SKM-1 (cell line): ENCODE measurements at regions not wholly inside any gene's neighbourhood (a gene's known extent, or its start where the extent isn't known, plus 50 kb on each side); places are given as distances from the start of the nearest gene placed in this dataset.

Experiments
- DNase-seq: peaks from one replicate; lab custom pipeline; 2025; ENCODE audit not compliant: unreplicated experiment; lab: John Stamatoyannopoulos, UW

DNA sequence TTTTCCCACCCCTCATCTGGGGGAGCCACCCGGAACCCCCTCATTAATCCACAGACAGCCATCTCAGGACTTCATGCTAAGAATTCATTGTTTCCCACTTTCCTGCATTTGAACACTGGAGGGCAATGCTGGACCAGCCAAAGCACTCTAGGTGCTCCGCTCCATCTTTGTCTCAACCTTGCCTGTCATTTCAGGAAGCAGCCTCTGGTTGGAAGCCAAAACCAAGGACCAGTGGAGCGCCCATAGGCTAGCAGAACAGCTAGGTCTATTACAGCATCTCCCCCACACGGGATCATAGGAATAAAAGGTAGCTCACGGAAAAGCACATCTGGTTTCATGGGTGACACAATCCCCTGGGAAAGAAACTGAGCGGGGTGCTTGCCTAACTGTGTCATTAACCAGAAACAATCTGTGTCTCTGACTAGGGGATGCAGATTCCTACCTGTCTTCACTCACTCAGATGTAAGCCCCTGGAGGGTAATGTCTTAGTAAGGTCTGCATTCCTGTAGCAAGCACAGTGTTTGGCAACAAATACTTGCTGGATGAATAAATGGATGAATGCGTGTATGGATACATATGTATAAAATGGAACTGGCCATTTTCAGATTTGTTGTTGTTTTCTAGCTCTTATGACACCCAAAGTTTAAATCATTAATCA lies 197.0 kb downstream of the DAD1 start:
- peak; percentile 19 for DNase-seq

DNA sequence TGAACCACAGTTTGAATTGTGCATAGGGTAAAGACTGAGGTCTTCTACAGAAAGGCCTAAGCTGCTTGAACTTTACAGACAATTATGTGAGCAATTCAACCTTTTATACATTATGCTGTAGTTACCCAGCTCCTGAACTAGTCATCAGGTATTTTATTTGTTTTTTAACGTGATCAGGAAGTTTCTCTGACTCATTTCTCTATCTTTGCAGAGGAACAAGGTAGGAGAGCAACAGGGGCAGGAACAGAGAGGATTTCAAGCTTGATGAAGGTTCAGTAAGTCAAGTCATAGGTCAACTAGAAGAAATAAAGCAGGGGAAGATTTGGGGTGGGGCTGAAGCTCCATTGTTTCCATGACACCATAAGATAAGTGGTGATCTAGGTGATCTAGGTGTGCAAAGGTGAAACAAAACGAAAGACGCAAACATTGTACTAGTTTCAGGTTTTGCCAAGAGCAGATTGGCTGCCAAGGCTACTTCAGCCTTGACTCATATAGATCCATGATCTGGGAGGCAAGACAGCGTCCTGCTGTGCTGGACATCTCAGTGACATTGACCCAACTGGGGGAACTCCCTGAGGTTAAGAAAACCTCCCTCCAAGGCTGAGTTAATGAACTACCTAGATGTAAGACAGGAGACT lies 198.1 kb downstream of the DAD1 start:
- no peak for DNase-seq

GRCh38 chr14:22390195-22390594 lies 198.8 kb downstream of the DAD1 start:
- no peak for DNase-seq

DNA sequence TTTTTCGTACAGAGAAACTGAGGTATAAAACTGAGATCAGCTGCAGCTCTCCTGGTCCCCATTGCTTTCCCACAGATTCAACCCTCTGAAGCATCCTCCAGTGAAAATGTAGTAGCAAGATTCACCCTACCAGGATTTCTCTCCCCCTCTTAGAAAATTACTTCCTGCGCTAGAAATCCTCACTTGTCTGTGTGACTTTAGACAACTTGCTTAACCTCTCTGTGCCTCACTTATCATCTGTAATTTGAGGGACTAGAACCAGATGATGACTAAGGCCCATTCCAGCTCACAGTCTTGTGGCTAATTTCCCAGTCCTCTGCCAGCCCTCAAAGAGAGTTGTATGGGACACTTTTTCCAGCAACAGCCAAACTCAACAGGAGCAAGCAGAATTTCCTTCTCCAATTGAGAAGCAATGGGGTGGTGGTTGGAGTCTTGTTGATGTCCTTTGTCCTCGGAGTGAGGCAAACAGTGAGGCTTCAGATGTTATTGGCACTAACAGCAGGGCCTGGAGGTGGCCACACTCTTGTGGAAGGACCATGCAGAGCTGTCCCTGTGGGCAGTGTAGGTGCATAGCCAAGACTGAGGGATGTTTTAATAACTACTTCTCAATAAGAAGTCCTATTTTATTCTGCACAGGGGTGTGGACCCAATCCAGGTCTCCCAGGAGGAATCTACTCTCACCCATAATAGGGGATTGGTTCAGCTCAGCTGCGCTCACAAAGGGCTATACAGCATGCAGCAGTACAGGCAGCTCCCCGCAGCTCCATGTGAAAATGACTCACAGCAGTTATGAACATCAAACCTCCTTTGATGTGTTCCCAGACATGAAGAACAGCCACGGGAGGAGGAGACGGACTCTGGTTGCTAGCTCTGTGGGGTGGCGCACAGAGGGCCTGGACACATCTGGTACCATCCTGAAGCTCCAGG lies 200.1 kb downstream of the DAD1 start:
- DNase-seq: no peak

DNA sequence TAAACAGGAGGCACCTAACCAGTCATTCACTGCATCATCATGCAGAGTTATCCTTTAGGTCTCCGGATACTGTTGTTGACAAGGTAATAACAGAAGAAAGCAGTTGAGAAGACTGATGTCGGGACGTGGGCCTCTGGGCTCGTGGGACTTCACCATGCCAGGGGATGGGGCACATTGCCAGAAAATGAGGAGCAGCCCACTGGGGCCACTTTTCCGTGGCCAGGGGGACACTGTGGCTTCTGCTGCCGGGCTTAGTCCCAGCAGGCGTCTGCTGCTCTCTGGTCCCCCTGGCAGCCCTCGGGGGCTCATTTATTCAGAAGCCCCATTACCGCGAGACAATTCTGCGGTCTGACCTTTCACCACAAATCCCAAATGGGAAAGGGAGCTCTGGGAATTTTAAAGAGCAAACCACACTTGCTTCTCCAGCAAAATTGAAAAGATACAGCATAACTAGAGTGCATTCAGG lies 201.2 kb downstream of the DAD1 start:
- no peak for DNase-seq

DNA sequence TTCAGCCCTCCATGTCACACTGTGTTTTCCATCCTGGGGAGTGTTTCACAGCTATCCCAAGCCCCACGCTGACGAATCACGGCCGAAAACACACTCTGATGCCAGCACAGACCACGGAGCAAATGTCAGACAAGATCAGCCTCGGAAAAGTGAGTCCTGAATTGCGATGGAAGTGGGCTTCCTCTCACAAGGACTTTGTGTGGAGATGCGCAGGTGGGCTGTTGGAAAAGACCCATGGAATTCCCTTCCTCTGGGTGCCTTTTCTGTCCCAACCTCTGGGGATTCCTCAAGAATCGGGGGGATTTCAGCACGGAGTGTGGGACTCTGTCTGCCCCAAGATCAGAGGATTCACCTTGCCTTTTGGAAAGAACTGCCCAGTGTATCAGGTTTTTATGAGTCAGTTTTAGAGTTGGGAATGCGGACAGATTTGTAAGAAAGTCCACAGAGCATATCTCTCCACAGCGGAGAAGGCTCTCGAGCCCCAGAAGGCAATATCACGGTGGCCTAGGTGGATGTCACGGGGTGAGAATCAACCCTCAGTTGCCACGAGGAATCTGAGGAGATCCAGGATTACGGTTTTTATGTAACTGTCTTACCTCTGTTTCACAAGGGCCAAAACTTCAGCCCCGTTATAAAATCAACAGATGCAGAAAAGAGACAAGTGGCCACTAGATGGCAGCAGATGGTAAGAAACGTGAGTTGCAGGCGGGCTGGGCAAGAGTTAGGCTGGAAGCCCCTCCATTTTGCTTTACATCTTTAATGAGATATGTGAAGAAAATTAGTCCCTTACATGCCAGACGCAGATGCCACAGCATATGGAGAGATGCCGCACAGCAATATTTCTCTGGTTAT lies 201.9 kb downstream of the DAD1 start:
- DNase-seq: peak; percentile 43

DNA sequence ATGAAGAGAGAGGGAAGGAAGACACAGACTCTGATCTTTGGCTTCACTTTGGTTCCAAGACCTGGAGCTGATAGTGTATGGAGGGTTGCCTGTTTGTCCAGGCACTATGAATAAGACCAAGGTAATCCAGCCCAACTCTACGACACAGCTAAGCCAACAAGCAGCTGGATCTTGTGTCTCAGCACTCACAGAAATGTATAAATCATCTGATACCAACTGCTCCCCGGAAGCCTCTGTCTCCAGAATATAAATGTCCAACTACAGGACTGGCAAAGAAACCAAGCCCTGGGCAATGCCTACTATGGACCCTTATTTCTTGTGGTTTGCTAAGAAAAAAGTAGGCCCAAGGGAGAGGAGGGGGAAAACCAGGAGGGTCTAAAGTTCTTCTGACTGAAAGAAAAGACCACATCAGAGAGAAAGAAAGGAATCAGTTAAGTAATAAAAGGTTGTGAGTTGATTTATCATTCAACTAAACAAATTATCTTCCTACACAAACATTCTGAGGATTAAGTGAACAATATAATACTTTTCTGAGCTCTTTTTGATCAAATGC lies 204.0 kb downstream of the DAD1 start:
- no peak for DNase-seq

- DNase-seq: no peak
These were observed 204.9 kb downstream of the DAD1 start for GRCh38 chr14:22384167-22384549.

DNA sequence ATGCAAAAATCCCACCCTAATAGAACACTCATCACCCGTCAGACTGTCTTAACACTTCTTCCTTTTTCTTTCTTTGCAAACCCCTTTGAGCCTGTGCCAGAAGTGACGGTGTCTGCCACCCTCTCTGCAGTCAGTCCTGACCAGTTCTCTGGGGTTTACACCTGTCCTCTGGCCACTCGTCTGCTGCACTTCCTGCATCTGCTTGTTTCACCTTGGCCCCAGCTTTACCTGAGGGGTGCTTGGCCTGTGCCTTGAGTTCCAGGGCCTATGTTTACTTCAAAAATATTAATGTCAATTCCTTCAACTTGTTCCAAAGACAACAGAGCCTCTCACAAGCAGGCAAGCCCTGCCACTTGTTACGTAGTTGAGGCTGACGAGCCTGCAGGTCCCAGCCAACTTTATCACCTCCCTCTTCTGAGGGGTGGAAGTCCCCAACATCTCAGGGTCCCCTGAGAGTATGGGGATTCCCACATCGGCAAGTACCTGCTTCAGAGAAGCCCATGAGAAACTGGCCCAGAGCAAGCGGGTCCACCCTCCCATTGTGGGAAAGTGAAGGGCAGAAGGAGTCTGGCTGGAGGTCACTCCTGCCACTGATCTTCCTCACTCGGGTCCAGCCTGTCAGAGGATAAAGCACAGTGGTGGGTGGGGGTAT lies 205.4 kb downstream of the DAD1 start:
- no peak for DNase-seq

DNA sequence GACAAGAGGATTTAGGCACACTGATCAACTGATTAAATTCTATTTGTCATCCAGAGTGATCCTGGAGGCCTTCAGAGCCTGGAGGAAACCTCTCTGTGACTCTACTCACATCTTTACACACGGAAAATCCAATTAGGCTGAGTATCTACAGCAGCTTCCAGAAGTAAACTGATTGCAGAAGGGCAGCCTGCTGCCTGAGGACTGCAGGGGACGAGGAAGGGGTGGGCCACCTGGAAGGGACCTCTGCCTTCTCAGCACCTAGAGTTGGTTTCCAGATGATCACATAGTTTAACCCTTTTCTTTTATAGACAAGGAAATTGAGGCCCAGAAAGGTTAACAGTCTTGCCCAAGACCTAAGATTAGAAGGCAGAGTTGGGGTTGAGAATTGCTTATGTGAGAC lies 206.1 kb downstream of the DAD1 start:
- DNase-seq: no peak

DNA sequence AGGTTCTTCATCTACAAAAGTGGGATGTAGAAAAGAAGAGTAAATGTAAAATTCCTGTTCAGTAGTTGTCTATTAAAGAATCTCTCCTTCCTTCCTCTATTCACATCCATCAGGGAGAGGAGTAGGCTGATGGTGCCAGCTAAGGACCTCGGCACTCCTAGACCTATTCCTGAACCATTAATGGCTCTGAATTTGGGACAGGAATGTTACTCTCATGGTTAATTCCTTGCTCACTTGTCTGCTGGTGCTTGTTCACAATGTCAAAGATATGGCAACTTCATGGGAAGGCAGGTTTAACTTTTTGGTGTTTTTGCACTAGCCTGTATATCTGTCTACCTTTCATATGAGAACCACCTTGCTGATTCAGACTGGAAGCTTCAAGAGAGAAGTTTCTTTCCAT lies 206.6 kb downstream of the DAD1 start:
- DNase-seq: no peak

- DNase-seq: no peak
These were observed 207.3 kb downstream of the DAD1 start for GRCh38 chr14:22381766-22382165.

DNA sequence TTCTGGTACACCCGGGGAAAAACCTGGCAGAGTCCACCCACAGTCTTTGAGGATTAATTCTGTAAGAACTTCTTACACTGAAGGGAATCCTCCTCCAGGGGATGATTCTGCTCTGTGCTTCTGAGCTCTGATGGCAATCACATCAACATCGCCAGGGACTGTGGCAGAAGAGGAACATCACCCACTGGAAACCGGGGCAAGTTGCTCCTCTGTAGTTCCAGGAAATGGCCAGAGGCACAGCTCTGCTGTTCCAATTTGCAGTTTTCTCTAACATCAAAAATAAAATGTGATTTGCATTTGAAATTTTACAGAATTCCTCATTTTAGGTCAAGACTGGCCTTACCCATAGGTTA lies 207.6 kb downstream of the DAD1 start:
- DNase-seq: no peak

DNA sequence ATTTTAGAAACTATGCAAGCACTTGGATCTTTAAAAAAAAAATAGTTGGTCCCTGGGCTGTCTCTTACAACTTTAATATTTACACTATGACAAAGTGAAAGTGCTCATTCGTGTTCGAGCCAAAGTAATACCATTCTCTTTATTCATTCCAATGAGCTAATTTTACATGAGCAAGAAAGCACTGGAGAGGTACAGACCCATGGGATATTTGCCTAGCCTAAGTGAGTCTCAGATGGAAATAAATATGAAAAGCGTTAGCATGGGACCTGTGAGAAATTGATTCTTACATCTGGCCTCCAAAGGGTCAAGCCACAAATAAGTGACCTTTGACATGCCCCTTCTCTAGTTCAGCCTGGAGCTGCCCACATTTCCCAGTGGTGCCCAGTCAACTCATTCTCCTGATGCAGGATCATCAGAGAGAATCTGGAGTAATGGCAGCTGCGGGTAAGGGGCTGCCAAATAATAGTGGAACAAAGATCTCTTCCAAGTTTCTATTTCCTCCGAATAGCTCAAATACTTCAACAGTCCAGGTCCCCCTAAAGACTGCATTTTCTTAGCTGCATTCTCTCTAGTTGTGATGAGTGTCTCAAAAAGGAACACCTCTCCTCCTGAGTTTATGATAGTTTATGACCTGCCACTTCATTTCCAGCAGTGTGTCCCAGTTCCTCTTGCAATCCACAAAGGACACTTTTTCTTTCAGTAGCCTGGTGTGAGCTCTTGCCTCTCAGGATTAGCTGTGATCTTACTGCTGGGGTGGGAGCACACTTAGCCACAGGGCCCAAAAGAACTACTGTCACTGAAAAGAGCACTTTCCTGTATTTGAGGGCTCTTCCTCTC lies 208.2 kb downstream of the DAD1 start:
- DNase-seq: no peak

DNA sequence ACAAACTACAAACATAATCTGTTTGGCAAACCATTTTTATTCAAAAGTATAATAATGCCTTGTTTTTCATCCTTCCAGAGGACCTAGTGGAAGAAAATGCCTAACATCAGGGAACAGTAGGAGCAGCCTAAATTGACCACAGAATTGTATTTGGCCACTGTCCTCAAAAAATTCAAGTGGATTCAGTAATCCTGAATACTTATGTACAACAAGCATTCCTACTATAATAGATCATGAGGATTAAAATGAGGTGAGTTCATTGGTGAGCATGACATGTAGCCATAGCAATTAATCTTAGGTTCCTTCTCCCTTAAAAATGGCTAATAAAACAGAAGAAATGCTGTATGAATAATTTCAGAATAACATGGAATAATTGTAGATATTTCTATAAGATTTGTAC lies 209.3 kb downstream of the DAD1 start:
- DNase-seq: no peak

DNA sequence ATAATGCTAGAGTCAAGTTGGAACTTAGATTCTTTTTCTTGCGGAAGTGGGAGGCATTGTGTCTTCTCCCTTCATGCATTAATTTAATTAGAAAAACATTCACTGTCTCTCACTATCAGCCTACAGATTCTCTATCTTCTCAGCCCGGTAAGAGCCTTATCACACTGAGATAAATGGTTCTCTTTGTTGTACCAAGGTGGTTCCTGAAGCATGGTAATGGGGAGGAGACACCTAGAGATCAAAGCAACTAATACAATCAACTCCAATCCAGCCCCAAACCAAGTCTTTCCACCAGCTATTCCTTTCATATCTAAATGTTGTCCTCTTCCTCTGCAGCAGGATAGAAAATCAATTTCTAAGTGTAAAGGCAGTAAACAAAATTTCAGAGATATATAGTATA lies 210.8 kb downstream of the DAD1 start:
- DNase-seq: no peak

GRCh38 chr14:22375321-22375930 lies 213.6 kb downstream of the DAD1 start:
- DNase-seq: peak; percentile 0

- no peak for DNase-seq
These were observed 218.8 kb downstream of the DAD1 start for GRCh38 chr14:22370084-22370847.
